T47D (cell line): ENCODE measurements at regions not wholly inside any gene's neighbourhood (a gene's known extent, or its start where the extent isn't known, plus 50 kb on each side); places are given as distances from the start of the nearest gene placed in this dataset.
"Not testable (repeated sequence)": the region's sequence is repeated elsewhere in the genome, so short reads cannot be mapped to it uniquely, and the experiment has no call there.

Experiments used
- DNase-seq, 2 experiments: peaks; one replicate each; pipeline versions ENCODE4 v3.0.0 to v3.0.0-alpha.2; 2011 to 2012; ENCODE audit warnings: low read depth in 1 of 2, low spot score in 1 of 2
- JUND ChIP-seq: IDR thresholded peaks from 2 replicates; pipeline ENCODE4 v1.6.1; 2012; ENCODE audit warnings: low read depth
- in situ Hi-C: cut with HindIII; loops from 2 replicates; pipeline ENCODE4 v1.10.0; 2016; ENCODE audit warnings: low sequenced_read_pairs, low pct_unique_long_range_greater_than_20kb

DNA sequence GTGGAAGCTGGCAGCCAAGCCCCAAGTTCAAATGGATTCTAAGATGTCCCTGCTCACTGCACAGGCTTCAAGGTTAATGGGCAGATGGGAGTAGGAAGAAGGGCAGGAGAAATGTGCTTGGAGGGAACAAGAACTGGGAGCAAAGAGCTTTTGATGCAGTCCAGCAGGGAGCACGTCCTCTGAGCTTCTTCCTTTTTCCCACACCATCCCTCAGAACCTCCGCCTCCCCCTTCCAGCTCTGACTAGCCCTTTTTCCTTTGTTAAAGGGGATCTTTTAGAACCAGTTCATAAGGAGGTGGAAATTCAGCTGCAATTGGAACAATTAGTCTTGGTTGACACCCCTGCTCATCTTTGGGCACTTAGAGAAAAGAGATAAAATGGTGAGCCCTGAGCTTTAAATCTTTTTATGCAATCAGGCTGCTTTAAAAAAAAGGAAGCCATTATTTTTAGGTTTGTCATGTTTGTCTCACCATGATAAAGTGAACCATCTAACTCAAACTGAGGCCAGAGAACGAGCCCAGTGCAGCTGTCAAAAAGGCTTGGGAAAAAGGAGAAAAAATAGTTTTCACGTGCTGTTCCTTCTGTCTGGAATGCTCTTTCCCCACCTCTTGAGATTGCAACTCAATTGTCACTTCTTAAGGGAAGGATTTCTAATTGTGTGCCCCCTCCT is 135.8 kb upstream of the IL1RAPL2 start:
- DNase-seq, result no peak
- in situ Hi-C loops, result no loop called here
- TF ChIP-seq JUND, result no peak

GRCh38 chrX:104428231-104428630 is 137.8 kb upstream of the IL1RAPL2 start:
- no peak for TF ChIP-seq JUND
- DNase-seq, result no peak
- in situ Hi-C loops, result no loop called here

DNA sequence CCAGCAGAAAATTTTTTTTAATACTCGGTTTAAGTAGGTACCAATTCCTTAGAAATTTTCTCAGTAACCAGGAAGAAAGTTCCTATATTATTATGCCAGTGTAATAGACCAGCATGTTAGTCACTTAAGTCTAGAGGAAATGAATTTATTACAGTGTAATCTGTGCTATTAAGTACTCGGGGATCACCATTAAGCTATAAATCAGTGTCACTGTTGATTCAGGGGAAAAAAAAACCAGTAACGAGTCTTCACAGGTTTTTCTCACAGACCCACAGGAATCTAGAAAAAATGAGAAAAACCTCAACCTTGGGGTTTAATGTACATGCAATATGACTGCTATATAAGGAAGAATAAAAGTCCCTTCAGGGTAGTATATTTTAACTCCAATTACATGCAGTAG is 138.3 kb upstream of the IL1RAPL2 start:
- DNase-seq, result no peak

DNA sequence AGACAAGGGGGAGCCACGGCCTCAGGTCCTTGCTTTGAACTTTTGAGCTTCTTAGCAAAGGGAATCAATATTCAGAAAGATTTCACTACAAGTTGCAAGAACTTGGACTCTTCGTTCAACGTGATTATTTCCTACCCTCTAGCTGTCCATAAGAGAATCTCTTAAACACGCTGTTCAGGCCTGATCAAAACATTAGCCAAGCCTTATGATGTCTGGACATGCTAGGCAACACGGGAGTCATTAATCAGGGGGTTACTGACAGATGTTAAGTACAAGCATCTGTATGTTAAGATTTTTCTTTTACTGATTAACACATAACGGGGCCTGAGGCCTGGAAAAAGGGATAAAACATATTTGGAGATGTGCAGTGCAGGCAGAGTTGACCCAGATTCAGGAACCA is 138.9 kb upstream of the IL1RAPL2 start:
- no peak for DNase-seq
- in situ Hi-C loops, result no loop called here
- TF ChIP-seq JUND, result no peak

More for the DNA sequence above, 138.3 kb upstream of the IL1RAPL2 start:
- in situ Hi-C loops, result no loop called here
- TF ChIP-seq JUND, result no peak

GRCh38 chrX:104420907-104421306 is 145.1 kb upstream of the IL1RAPL2 start:
- no peak for TF ChIP-seq JUND
- DNase-seq, result no peak
- in situ Hi-C loops, result no loop called here

DNA sequence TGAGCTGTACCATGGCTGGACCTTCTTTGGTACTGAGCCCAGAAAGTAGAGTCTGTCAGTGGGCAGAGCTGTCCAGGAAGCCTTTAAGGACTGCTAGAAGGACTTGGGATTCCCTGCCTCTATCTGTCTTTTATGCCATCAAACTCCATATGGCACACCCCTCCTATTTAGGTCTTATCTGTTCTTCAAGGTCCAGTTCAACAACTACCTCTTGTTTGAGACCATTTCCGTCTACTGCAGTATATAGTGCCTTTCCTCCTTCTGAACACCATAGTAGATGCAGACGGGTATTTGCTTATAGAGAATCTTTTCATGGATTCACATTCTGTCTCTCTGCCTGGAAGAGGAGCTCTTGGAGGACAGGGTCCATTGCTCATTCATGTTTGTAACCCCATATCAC is 146.1 kb upstream of the IL1RAPL2 start:
- DNase-seq, result no peak
- in situ Hi-C loops, result no loop called here
- no peak for TF ChIP-seq JUND

DNA sequence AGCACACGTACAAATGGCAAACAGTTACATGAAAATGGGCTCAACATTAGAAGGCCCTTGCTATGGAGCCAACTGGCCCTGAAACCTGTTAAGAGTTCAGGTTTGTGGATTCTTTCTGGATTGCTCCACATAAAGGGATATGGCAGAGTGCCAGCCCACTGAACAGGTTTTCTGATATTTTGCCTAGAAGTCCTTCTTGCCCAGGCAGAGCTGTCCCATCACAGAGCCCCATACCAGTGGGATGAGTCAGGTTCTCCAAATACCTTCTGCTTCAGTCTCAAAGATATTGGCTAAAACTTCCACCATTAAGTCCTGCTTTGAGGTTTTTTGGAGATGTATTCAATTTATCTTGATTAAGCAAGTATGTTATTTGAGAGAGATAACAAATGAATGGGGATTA is 146.8 kb upstream of the IL1RAPL2 start:
- no peak for TF ChIP-seq JUND
- in situ Hi-C loops, result no loop called here
- DNase-seq, result peak in 1 of 2 experiments; percentile 7

DNA sequence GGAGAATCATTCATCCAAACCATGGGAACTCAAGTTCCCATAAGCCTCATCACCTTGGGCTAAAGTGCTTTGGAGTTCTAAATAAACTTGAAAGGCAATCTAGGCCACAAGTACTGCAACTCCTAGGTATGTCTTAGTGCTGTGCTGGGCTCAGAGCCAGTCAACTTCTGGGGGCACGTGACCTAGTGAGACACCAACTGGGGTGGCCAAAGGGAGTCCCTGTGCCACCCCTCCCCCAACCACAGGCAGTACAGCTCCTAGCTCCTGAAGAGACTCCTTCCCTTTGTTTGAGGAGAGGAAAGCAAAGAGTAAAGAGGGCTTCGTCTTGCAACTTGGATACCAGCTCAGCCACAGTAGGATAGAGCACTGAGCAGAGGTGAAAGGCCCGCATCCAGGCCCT is 154.2 kb upstream of the IL1RAPL2 start:
- DNase-seq, result no peak
- TF ChIP-seq JUND, result no peak
- in situ Hi-C loops, result no loop called here

DNA sequence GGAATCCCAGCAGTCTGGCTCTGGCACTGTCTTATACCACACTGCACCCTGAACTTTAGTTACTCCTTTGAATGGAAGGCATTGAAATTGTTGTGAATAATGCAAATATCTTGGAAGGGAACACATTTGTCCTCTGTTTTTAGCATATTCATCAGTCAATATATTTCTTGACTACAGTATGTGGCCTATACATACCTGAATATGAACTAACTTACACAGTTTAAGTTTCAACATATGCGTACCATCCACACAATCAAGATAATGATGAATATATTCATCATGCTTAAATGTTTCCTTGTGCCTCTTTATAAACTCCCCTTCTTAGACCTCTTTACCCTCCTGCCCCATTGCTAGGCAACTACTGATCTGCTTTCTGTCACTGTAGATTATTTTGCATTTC is 145.7 kb upstream of the ESX1 start:
- DNase-seq, result no peak
- TF ChIP-seq JUND, result no peak
- in situ Hi-C loops, result no loop called here

DNA sequence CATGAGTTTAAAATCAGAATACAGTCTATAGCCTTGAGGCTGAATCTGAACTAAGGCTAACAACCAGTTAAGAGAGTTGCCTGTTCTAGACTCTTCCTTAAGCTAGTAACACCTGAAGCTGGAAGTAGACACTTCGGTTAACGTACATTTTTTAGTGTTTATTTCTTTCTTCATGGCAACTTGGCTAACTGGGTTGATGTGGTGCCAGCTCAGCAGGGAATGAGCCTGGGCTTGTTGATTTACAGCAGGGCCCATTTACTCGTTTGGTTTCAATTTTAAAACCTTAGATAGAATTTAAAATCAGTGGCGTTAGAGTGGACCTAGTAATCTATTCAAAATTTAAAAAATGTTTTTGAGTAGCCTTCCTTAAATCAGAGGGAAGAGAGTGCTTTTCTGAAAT is 137.6 kb upstream of the ESX1 start:
- no peak for TF ChIP-seq JUND
- in situ Hi-C loops, result no loop called here
- no peak for DNase-seq

DNA sequence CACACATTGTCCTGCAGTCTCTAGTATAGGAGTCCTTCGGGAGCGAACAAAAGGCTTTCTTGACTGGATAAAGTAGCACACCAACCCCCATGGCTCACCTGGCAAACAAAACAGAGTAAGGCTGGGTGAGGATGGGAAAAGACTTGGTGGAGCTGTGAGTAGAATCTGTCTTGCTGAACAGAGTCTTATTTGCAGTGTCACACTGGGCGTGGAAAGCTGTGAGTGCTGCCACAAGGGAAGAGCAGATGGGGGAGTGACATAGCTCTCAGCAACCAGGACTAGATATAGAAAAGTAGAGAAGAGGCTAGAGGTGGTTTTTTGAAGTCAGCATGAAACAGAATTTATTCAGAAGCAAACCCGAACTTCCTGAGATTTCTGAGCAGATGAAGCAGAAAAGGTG is 137.2 kb upstream of the ESX1 start:
- in situ Hi-C loops, result no loop called here
- TF ChIP-seq JUND, result no peak
- DNase-seq, result no peak

GRCh38 chrX:104376937-104377336 is 122.2 kb upstream of the ESX1 start:
- peak in 1 of 2 experiments; percentile 23 for DNase-seq
- in situ Hi-C loops, result no loop called here

DNA sequence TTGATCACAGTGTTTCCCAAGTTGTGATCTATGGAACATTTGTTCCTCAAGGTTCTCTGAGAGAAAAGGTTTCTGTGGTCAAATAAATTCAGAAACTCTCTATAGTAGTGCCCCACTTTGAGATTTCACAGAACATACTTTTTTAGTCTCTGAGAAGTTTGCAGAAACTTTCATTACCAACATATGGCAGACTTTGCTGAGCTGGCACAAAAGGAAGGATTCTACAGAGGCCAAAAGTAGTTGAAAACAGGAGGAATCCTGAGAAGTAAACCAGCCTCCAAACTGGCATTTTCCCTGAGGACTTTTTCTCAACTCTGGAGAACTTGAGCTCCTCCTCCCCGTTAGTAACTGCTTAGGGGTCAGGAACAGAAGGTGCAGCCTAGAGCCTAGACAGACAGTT is 117.8 kb upstream of the ESX1 start:
- TF ChIP-seq JUND, result no peak
- no peak for DNase-seq
- in situ Hi-C loops, result no loop called here

More at GRCh38 chrX:104376937-104377336, 122.2 kb upstream of the ESX1 start:
- no peak for TF ChIP-seq JUND

- TF ChIP-seq JUND, result no peak
- in situ Hi-C loops, result no loop called here
- peak in 1 of 2 experiments; percentile 84 for DNase-seq
These were observed 115.4 kb upstream of the ESX1 start for GRCh38 chrX:104370089-104370488.

DNA sequence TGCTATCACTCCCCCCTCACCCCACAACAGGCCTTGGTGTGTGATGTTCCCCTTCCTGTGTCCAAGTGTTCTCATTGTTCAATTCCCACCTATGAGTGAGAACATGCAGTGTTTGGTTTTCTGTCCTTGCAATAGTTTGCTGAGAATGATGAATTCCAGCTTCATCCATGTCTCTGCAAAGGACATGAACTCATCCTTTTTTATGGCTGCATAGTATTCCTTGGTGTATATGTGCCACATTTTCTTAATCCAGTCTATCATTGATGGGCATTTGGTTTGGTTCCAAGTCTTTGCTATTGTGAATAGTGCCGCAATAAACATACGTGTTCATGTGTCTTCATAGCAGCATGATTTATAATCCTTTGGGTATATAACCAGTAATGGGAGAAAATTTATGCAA is 106.0 kb upstream of the ESX1 start:
- in situ Hi-C loops, result not testable (repeated sequence)

More for the DNA sequence above, 106.0 kb upstream of the ESX1 start:
- not testable (repeated sequence) for DNase-seq
